Naive thymus-derived CD4-positive, alpha-beta T cell (primary cell): ENCODE measurements at regions not wholly inside any gene's neighbourhood (a gene's known extent, or its start where the extent isn't known, plus 50 kb on each side); places are given as distances from the start of the nearest gene placed in this dataset.
A peak's percentile ranks its signal among the peaks of the same experiment; 100 is the strongest.
"Not testable (repeated sequence)": the region's sequence is repeated elsewhere in the genome, so short reads cannot be mapped to it uniquely, and the experiment has no call there.

Experiments
- ATAC-seq: fragments of 150-1000 bp; cut with Tn5 transposase; 2 replicates; pipeline ENCODE4 v1.10.0; 2021; ENCODE audit warnings: mild to moderate bottlenecking, moderate library complexity
- CTCF ChIA-PET: fragments of 350-600 bp; sonication (Branson Sonifier 250); formaldehyde crosslinking; loops from one replicate; lab custom pipeline; 2021; ENCODE audit warnings: antibody characterized with exemption; lab: Charles Lee
- POLR2A ChIA-PET: fragments of 350-600 bp; sonication (Branson Sonifier 250); formaldehyde crosslinking; loops from one replicate; lab custom pipeline; 2021; ENCODE audit warnings: antibody characterized with exemption, inconsistent platforms; lab: Charles Lee
- DNase-seq, 9 donors: peaks; one replicate each; pipeline versions ENCODE4 v3.0.0 to v3.0.0-alpha.2; 2020 to 2022; ENCODE audit warnings: mixed read lengths in 1 of 9
- H3K27ac ChIP-seq: one replicate; pipeline ENCODE4 v1.7.0; 2013; ENCODE audit warnings: mild to moderate bottlenecking, low read depth, low read length, moderate library complexity
- H3K27me3 ChIP-seq, 2 donors: one replicate each; pipeline ENCODE4 v1.7.0; 2013; ENCODE audit warnings: low read length in 2 of 2, mild to moderate bottlenecking in 2 of 2, moderate library complexity in 2 of 2; ENCODE audit not compliant: control insufficient read depth in 2 of 2, insufficient read depth in 2 of 2
- H3K36me3 ChIP-seq, 3 experiments: 1 replicate in 2 of 3; 2 replicates in 1 of 3; pipeline ENCODE4 v1.7.0; 2013; ENCODE audit warnings: low read length in 3 of 3, mild to moderate bottlenecking in 3 of 3, moderate library complexity in 1 of 3; ENCODE audit not compliant: insufficient read depth in 3 of 3, control insufficient read depth in 2 of 3
- H3K4me1 ChIP-seq, 2 donors: one replicate each; pipeline ENCODE4 v1.7.0; 2013; ENCODE audit warnings: low read length in 2 of 2, mild to moderate bottlenecking in 2 of 2, moderate library complexity in 1 of 2; ENCODE audit not compliant: control insufficient read depth in 2 of 2, insufficient read depth in 2 of 2
- H3K4me3 ChIP-seq: 2 replicates; pipeline ENCODE4 v1.7.0; 2013; ENCODE audit warnings: mild to moderate bottlenecking, low read length
- H3K9me3 ChIP-seq, 3 experiments: 1 replicate in 2 of 3; 2 replicates in 1 of 3; pipeline ENCODE4 v1.7.0; 2013; ENCODE audit warnings: low read length in 3 of 3; ENCODE audit not compliant: control insufficient read depth in 2 of 3
- H3K27ac Mint-ChIP-seq, 9 donors: one replicate each; pipeline ENCODE4 v1.8.0; 2020 to 2022; ENCODE audit warnings: mixed read lengths in 9 of 9, mild to moderate bottlenecking in 8 of 9, moderate library complexity in 5 of 9, inconsistent platforms in 2 of 9
- H3K27me3 Mint-ChIP-seq, 5 donors: one replicate each; pipeline ENCODE4 v1.8.0; 2021 to 2022; ENCODE audit warnings: mixed read lengths in 5 of 5, mild to moderate bottlenecking in 1 of 5
- H3K36me3 Mint-ChIP-seq, 5 donors: one replicate each; pipeline ENCODE4 v1.8.0; 2020 to 2022; ENCODE audit warnings: mixed read lengths in 5 of 5, mild to moderate bottlenecking in 3 of 5, inconsistent platforms in 1 of 5
- H3K4me1 Mint-ChIP-seq, 7 donors: one replicate each; pipeline ENCODE4 v1.8.0; 2020 to 2022; ENCODE audit warnings: mixed read lengths in 7 of 7, mild to moderate bottlenecking in 3 of 7, inconsistent platforms in 1 of 7
- H3K4me3 Mint-ChIP-seq, 10 donors: one replicate each; pipeline ENCODE4 v1.8.0; 2020 to 2022; ENCODE audit warnings: mild to moderate bottlenecking in 10 of 10, mixed read lengths in 10 of 10, moderate library complexity in 6 of 10, inconsistent platforms in 2 of 10
- H3K9me3 Mint-ChIP-seq, 11 donors: one replicate each; pipeline ENCODE4 v1.8.0; 2020 to 2022; ENCODE audit warnings: mixed read lengths in 11 of 11, mild to moderate bottlenecking in 4 of 11, inconsistent platforms in 1 of 11, moderate library complexity in 1 of 11
- intact Hi-C, 2 donors: fragments of 100-400 bp; cut with micrococcal nuclease; formaldehyde crosslinking; loops; one replicate each; pipeline ENCODE4 v1.15.1; 2023

DNA sequence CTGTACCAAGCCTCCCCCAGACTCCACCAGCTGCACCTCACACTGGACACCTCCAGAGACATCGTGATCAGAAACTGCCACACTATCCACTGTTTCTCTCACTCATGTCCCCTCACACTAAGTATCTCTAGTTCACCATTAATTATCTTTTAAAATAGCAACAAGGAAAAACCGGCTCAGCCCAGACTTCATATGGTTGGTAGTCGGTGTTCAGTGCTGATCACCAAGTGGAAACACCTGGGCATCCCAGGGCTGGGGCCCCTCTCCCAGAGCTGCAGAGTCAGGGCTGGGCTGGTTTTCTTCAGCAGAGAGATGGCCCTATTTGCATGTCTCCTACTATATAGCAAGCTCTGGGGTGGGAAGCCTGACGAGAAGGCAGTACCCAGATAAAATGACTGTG, 1140.0 kb downstream of the TMEM121 start:
- DNase-seq (no peak), ATAC-seq (no peak)
- Histone ChIP-seq H3K9me3 (no peaks in the 10 kb centered on the region), H3K4me1 (peaks cover 0 to 13% of the 10 kb centered on the region in 2 donors), H3K27me3 (no peaks in the 10 kb centered on the region), H3K36me3 (no peaks in the 10 kb centered on the region), H3K27ac (no peak overlapping the region), H3K4me3 (no peak overlapping the region)
- peaks cover 5 to 33% (median 17%) of the 10 kb centered on the region in 7 donors for H3K4me1 Mint-ChIP-seq
- H3K36me3 Mint-ChIP-seq: peaks cover 0 to 1% (median 0%) of the 10 kb centered on the region in 5 donors
- intact Hi-C loops: no loop called here
- no peak overlapping the region for H3K27ac Mint-ChIP-seq
- H3K27me3 Mint-ChIP-seq: peaks cover 5 to 55% (median 14%) of the 10 kb centered on the region in 5 donors
- ChIA-PET CTCF (no interaction called here), POLR2A (no interaction called here)
- H3K4me3 Mint-ChIP-seq: no peak overlapping the region
- peaks cover 0 to 3% (median 0%) of the 10 kb centered on the region in 11 donors for H3K9me3 Mint-ChIP-seq

DNA sequence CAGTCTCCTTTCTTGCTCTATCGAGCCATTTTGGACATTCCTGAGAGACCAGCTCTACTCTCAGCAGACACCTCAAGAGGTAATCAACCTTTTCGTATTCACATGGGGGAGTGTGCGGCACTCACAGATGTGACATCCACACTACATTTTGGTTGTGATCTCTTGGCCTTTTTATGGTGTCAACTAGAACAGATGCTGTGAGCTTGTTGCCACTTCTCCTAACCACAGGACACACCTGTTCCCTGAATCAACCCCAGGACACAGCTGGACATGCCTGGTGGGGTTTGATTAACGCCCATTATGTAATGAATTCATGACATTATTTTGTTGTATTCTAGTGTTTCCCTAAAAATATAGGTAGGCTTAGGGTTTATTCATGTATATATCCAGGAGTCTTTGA, 1143.6 kb downstream of the TMEM121 start:
- Mint-ChIP-seq H3K27me3 (peaks cover 14 to 48% (median 18%) of the 10 kb centered on the region in 5 donors), H3K9me3 (no peaks in the 10 kb centered on the region), H3K36me3 (no peaks in the 10 kb centered on the region), H3K4me1 (peaks cover 0 to 14% (median 7%) of the 10 kb centered on the region in 7 donors), H3K27ac (no peak overlapping the region), H3K4me3 (no peak overlapping the region)
- H3K27me3 ChIP-seq: no peaks in the 10 kb centered on the region
- H3K36me3 ChIP-seq: no peaks in the 10 kb centered on the region
- ATAC-seq: no peak
- peaks cover 0 to 6% of the 10 kb centered on the region in 2 donors for H3K4me1 ChIP-seq
- no peaks in the 10 kb centered on the region for H3K9me3 ChIP-seq
- intact Hi-C loops: no loop called here
- H3K27ac ChIP-seq: no peak overlapping the region
- POLR2A ChIA-PET: no interaction called here
- CTCF ChIA-PET: no interaction called here
- DNase-seq: no peak
- no peak overlapping the region for H3K4me3 ChIP-seq

DNA sequence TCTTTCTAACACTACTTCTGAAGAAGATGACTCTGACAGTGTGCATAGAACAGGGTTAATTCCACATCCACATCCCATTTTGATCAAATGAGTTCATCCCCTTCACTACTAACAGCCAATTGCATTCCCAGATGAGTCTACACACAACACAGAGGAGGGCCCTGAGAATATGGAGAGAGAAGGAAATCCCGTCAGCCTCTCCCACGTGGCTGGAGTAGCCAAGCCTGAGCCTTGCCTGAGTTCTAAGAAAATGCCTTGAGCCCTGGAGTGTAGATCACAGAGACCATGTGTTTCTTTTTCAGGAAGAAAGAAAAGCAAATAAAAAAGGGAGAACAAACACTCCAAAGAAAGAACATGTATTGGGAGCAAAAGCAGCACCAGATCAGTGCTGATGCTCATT, 1147.7 kb downstream of the TMEM121 start:
- intact Hi-C loops, H3K4me1 ChIP-seq, H3K36me3 ChIP-seq, H3K36me3 Mint-ChIP-seq, DNase-seq, H3K27ac Mint-ChIP-seq, H3K4me3 Mint-ChIP-seq, H3K4me3 ChIP-seq, H3K27me3 ChIP-seq, H3K27ac ChIP-seq, ATAC-seq, H3K9me3 Mint-ChIP-seq, POLR2A ChIA-PET, H3K9me3 ChIP-seq: not testable (repeated sequence)
- peaks cover 0 to 15% (median 4%) of the 10 kb centered on the region in 7 donors for H3K4me1 Mint-ChIP-seq
- CTCF ChIA-PET: interaction anchor here (0.7 kb wide), 2 partner anchors 39 to 67 kb away, joined by 3 to 4 read pairs; no protein-coding TSS in a partner anchor
- peaks cover 14 to 35% (median 20%) of the 10 kb centered on the region in 5 donors for H3K27me3 Mint-ChIP-seq

DNA sequence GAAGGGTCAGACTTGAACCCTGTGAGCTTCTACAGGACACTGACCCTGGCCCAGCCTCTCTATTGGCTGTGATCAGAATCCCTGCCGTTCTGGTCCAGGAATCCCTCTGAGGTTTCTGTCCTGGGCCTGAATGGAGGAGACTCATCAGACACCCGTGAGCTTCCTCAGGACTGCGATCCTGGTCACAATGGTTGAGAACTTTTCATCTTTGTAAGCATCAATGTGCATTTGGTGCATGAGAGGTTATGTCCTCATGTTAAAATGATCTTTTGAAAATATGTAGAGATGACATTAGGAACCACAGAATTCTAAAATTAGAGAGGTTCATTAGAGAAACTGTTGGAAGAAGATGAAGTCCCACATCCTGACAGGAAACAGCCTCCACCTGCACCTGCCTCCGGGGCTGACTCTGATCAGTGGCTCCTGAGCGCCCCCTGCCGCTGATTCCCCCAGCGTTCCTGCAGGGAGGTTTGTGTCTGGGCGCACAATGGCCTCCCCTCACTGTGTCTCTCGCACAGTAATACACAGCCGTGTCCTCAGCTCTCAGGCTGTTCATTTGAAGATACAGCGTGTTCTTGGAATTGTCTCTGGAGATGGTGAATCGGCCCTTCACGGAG, 1148.2 kb downstream of the TMEM121 start:
- H3K36me3 ChIP-seq, H3K27ac Mint-ChIP-seq, H3K27ac ChIP-seq, ATAC-seq, POLR2A ChIA-PET, H3K36me3 Mint-ChIP-seq, H3K4me3 ChIP-seq, H3K27me3 ChIP-seq, H3K9me3 Mint-ChIP-seq, intact Hi-C loops, H3K9me3 ChIP-seq, H3K4me1 ChIP-seq: not testable (repeated sequence)
- Mint-ChIP-seq H3K4me1 (peaks cover 0 to 15% (median 4%) of the 10 kb centered on the region in 7 donors), H3K27me3 (peaks cover 14 to 35% (median 20%) of the 10 kb centered on the region in 5 donors), H3K4me3 (peak overlapping the region in 2 of 10 donors; percentile 4 to 23)
- DNase-seq: peak in 6 of 9 donors; percentile 33 to 66 (median 53)
- CTCF ChIA-PET: interaction anchor here (0.7 kb wide), 2 partner anchors 39 to 66 kb away, joined by 3 to 4 read pairs; no protein-coding TSS in a partner anchor

DNA sequence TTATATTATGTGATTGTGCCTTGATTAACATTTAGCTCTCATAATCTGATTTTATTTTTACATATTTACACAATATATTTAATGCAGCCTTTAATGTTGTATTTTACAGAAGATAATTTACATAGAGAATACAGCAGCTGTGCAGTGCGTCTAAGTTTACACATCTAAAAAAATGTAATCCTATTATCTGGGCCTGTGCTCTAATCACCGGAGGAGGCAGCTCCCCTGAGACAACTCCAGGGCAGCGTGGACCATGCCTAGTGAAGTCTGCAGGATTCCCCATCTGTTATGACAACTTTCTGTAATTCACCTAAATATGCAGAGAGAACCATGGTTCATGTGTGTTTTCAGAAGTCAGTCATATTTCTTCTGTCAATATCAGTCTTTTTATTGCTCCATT, 1149.3 kb downstream of the TMEM121 start:
- ATAC-seq, H3K4me1 ChIP-seq, H3K27me3 ChIP-seq, H3K36me3 ChIP-seq, H3K4me3 Mint-ChIP-seq, H3K27ac Mint-ChIP-seq, DNase-seq, H3K4me3 ChIP-seq, intact Hi-C loops, H3K27ac ChIP-seq, H3K9me3 ChIP-seq, CTCF ChIA-PET, POLR2A ChIA-PET, H3K9me3 Mint-ChIP-seq, H3K36me3 Mint-ChIP-seq: not testable (repeated sequence)
- peaks cover 0 to 15% (median 4%) of the 10 kb centered on the region in 7 donors for H3K4me1 Mint-ChIP-seq
- H3K27me3 Mint-ChIP-seq: peaks cover 9 to 29% (median 11%) of the 10 kb centered on the region in 5 donors

DNA sequence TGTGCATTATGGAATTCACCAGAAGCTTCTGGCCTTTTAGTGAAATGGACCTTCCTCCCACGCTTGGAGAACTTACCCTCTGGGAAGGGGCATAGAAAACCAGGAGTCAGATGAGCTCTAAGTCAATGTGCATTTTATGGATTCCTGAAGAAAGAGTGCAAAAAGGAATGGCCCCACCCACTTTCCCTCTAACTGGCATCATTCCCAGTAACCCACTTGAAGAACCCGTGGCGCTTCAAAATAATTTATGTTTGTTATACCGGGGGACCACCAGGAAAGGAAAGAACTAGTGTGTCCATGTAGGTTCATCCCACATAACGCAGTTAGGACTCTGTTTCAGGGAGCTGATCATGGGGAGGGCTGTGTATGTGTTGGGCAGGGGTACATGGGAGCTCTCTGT, 1153.4 kb downstream of the TMEM121 start:
- no peak for ATAC-seq
- no peaks in the 10 kb centered on the region for H3K4me1 ChIP-seq
- POLR2A ChIA-PET: interaction anchor here (1.0 kb wide), 1 partner anchor 15 kb away, joined by 3 read pairs; no protein-coding TSS in a partner anchor

DNA sequence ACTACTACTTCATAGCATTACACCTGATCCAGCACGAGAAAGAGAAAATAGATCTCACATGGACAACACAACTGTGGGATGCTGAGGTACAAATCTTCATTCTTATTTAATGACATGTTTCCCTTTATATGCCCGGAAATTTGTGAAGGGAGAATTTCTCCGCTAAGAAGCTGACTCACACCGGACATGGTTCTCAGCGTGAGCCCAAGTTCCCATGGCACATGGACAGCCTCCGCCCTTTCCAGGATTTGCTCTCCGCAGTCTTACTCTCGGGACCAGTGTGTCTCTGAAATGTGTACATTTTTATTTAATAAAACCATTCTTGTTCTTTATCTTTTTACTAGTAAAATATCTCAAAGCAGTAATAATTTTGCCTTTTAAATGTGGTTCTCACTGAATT, 1154.8 kb downstream of the TMEM121 start:
- no peaks in the 10 kb centered on the region for H3K4me1 ChIP-seq
- H3K27ac ChIP-seq: no peak overlapping the region
- no peak for DNase-seq
- ChIA-PET CTCF (no interaction called here), POLR2A (no interaction called here)
- H3K27ac Mint-ChIP-seq: no peak overlapping the region
- peaks cover 8 to 59% (median 18%) of the 10 kb centered on the region in 5 donors for H3K27me3 Mint-ChIP-seq
- H3K27me3 ChIP-seq: no peaks in the 10 kb centered on the region
- no peaks in the 10 kb centered on the region for H3K4me1 Mint-ChIP-seq
- H3K36me3 Mint-ChIP-seq: no peaks in the 10 kb centered on the region
- no peaks in the 10 kb centered on the region for H3K9me3 ChIP-seq
- H3K36me3 ChIP-seq: no peaks in the 10 kb centered on the region
- H3K9me3 Mint-ChIP-seq: no peaks in the 10 kb centered on the region
- intact Hi-C loops: no loop called here
- no peak for ATAC-seq
- H3K4me3 ChIP-seq: no peak overlapping the region
- H3K4me3 Mint-ChIP-seq: no peak overlapping the region

More for the DNA sequence above, 1153.4 kb downstream of the TMEM121 start:
- Mint-ChIP-seq H3K9me3 (no peaks in the 10 kb centered on the region), H3K4me1 (peaks cover 0 to 5% (median 1%) of the 10 kb centered on the region in 7 donors), H3K27me3 (peaks cover 0 to 45% (median 6%) of the 10 kb centered on the region in 5 donors), H3K4me3 (no peak overlapping the region), H3K27ac (no peak overlapping the region), H3K36me3 (no peaks in the 10 kb centered on the region)
- DNase-seq: no peak
- Histone ChIP-seq H3K36me3 (no peaks in the 10 kb centered on the region), H3K27ac (no peak overlapping the region), H3K4me3 (no peak overlapping the region), H3K27me3 (no peaks in the 10 kb centered on the region), H3K9me3 (no peaks in the 10 kb centered on the region)
- intact Hi-C loops: no loop called here
- CTCF ChIA-PET: interaction anchor here (0.7 kb wide), 1 partner anchor 10 kb away, joined by 3 read pairs; no protein-coding TSS in a partner anchor
